Heart left ventricle (tissue), 16 donors: ENCODE measurements at regions not wholly inside any gene's neighbourhood (a gene's known extent, or its start where the extent isn't known, plus 50 kb on each side); places are given as distances from the start of the nearest gene placed in this dataset.

ENCODE experiments used
- ATAC-seq, 4 donors: fragments of 200-7000 bp; cut with Tn5 transposase; one replicate each; pipeline ENCODE4 v1.9.1; 2020 to 2022; ENCODE audit warnings: moderate library complexity in 4 of 4, mild to moderate bottlenecking in 3 of 4, moderate number of reproducible peaks in 1 of 4
- DNase-seq, 5 donors: peaks; one replicate each; pipeline ENCODE4 v3.0.0-alpha.2; 2020
- H3K27ac ChIP-seq, 12 donors: fragments of 200-600 bp; sonication (generic) in 4 of 12; one replicate each; pipeline versions ENCODE4 v1.5.0 to v1.8.0; 2016 to 2022; ENCODE audit warnings: mild to moderate bottlenecking in 2 of 12
- H3K27me3 ChIP-seq, 9 donors: fragments of 200-600 bp; sonication (generic) in 2 of 9; one replicate each; pipeline versions ENCODE4 v1.5.1 to v1.8.0; 2016 to 2022; ENCODE audit warnings: mild to moderate bottlenecking in 3 of 9
- H3K36me3 ChIP-seq, 9 donors: fragments of 200-600 bp; sonication (generic) in 2 of 9; one replicate each; pipeline versions ENCODE4 v1.5.0 to v1.8.0; 2018 to 2022; ENCODE audit warnings: mild to moderate bottlenecking in 2 of 9
- H3K4me1 ChIP-seq, 12 donors: fragments of 200-600 bp; sonication (generic) in 4 of 12; one replicate each; pipeline versions ENCODE4 v1.5.0 to v1.8.0; 2016 to 2022; ENCODE audit warnings: mild to moderate bottlenecking in 3 of 12
- H3K4me3 ChIP-seq, 12 donors: fragments of 200-600 bp; sonication (generic) in 4 of 12; one replicate each; pipeline versions ENCODE4 v1.5.0 to v1.8.0; 2017 to 2022; ENCODE audit warnings: mild to moderate bottlenecking in 9 of 12, moderate library complexity in 4 of 12
- H3K9me3 ChIP-seq, 12 donors: fragments of 200-600 bp; sonication (generic) in 4 of 12; one replicate each; pipeline versions ENCODE4 v1.5.0 to v1.8.0; 2016 to 2022; ENCODE audit warnings: mild to moderate bottlenecking in 1 of 12
- POLR2A ChIP-seq, 2 donors: fragments of 450-650 bp; IDR thresholded peaks; one replicate each; pipeline ENCODE4 v1.6.1; 2017; ENCODE audit warnings: antibody characterized with exemption in 2 of 2, mild to moderate bottlenecking in 2 of 2, moderate library complexity in 2 of 2
- WGBS, 4 donors: extraction: QIAGEN DNeasy Blood & Tissue Kit in 2 of 4; methylation state at CpG; one replicate each; pipeline versions ENCODE4 v1.1.5 to v1.1.7; 2013 to 2018; 5-methylcytosine and 5-hydroxymethylcytosine counted together
- intact Hi-C, 10 donors: fragments of 100-400 bp; cut with DNase I; formaldehyde crosslinking; loops; one replicate each; pipeline versions ENCODE4 v1.11.1 to v1.14.2; 2022
- TF ChIP-seq, protein P1 (sequence below), 12 donors: fragments of 200-600 bp; sonication (generic) in 4 of 12; IDR thresholded peaks; one replicate each; pipeline versions ENCODE4 v1.5.0 to v1.8.0; 2018 to 2022; ENCODE audit warnings: antibody characterized with exemption in 12 of 12, mild to moderate bottlenecking in 5 of 12
- donor health status: ischemic (EF 13 %, LVEDD 7.1; RV severe dilation, severe dysfunction).
- donor health status: healthy with polysubstance abuse.
- donor health status: DM: no; HTN: yes; CAD: no.
- donor health status: DM: no; HTN: no; CAD: no.
- donor health status: ischemic (EF 25% LVEDD 6.9; RV normal size, moderate dysfunction).
- donor health status: ischemic (EF 25% LVEDD 5.7; RV mildly dilated, moderate dysfunction).
- donor health status: healthy.
- donor health status: DM: yes; HTN: yes; CAD: no.
- donor health status: ischemic (EF 35%, LVEDD 5.7; RV mildly dilated, moderate dysfunction).
- donor health status: nonischemic (EF 11% LVEDD 7.7; RV severe dilation, severe dysfunction).
- donor health status: DM: yes; HTN: yes; CAD: no.
- donor health status: PGD.
- donor health status: ischemic (EF 29% LVEDD 5.4; RV normal size, mild dysfunction).
- donor health status: nonischemic (EF 23%, LVEDD 6.1; RV moderate dilation, normal function).

DNA sequence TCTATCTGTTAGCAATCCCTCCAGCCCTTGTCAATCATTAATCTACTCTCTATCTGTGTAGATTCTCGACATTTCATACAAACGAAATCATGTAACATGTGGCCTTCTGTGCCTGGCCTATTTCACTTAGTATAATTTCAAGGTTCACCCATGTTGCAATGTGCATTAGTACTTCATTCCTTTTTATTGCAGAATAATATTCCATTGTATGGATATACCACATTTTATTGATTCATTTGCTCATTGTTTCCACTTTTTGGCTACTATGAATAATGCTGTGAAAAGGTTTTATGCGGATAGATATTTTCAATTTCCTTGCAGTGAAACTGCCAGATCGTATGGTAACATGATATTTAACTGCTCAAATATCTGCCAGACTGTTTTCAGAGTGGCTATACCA, 100.1 kb downstream of the MIAT start:
- H3K4me1 ChIP-seq = peaks cover 0 to 7% (median 0%) of the 10 kb centered on the region in 12 donors
- H3K36me3 ChIP-seq = no peaks in the 10 kb centered on the region
- peaks cover 0 to 7% (median 0%) of the 10 kb centered on the region in 12 donors for H3K9me3 ChIP-seq
- H3K4me3 ChIP-seq = no peak overlapping the region
- H3K27me3 ChIP-seq = no peaks in the 10 kb centered on the region
- H3K27ac ChIP-seq = no peak overlapping the region
- 97 to 100% (median 97%) methylated on average over 4 of the region's 4 CpGs for WGBS, 4 donors
- TF ChIP-seq, protein P1, sequence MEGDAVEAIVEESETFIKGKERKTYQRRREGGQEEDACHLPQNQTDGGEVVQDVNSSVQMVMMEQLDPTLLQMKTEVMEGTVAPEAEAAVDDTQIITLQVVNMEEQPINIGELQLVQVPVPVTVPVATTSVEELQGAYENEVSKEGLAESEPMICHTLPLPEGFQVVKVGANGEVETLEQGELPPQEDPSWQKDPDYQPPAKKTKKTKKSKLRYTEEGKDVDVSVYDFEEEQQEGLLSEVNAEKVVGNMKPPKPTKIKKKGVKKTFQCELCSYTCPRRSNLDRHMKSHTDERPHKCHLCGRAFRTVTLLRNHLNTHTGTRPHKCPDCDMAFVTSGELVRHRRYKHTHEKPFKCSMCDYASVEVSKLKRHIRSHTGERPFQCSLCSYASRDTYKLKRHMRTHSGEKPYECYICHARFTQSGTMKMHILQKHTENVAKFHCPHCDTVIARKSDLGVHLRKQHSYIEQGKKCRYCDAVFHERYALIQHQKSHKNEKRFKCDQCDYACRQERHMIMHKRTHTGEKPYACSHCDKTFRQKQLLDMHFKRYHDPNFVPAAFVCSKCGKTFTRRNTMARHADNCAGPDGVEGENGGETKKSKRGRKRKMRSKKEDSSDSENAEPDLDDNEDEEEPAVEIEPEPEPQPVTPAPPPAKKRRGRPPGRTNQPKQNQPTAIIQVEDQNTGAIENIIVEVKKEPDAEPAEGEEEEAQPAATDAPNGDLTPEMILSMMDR (IDR thresholded peaks at IDR 0.05) = no peak
- TF ChIP-seq POLR2A (IDR thresholded peaks at IDR 0.05) = no peak
- ATAC-seq (no peak), DNase-seq (no peak)
- intact Hi-C loops = loop anchor here (2.0 to 10.0 kb wide), 13 partner anchors 80 to 1251 kb away; partner anchors contain the start of gene MN1 (in 4 of the 10)

DNA sequence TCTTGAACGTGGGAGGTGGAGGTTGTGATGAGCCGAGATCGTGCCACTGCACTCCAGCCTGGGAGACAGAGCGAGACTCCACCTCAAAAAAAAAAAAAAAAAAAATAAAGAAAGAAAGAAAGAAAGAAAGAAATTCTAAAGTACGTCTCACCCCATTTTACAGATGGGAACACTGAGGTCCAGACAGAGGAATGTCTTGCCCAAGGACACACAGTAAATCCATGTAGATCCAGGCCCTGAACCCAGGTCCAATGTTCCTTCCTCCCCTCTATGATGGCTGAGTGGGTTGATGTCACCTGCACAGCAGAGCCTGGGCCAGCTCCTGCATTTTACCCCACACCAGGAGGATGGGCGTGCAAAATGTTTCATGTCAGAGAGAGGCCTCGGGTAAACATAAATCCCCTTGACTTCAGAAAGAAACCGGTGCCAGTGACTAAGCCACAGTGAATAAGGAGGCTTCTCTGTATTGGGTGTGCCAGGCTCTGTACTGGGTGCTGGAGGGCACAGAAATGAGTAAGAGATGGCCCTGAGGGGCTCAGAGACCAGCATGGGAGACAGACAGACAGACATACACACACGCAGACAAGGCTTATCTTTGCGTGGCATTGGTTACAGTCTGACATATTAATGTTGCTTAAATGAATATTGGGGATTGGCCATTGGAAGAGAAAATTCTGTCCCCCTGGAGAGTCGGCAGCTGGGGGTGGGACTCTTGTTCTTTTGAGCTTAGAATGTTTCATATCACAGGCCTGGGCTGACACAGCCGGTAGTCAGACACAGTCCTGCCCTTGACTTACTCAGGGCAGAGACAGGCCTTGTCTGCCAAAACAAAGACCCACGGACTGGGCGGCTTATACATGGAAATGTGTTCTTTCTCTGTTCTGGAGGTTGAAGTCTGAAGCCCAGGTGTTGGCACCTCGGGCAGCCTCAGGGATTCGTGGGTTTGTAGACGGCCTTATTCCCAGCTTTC, 105.4 kb downstream of the MIAT start:
- no peak for TF ChIP-seq POLR2A (IDR thresholded peaks at IDR 0.05)
- TF ChIP-seq, protein P1 (IDR thresholded peaks at IDR 0.05) = no peak
- intact Hi-C loops = no loop called here
- H3K4me3 ChIP-seq = no peak overlapping the region
- no peaks in the 10 kb centered on the region for H3K27me3 ChIP-seq
- H3K27ac ChIP-seq = no peak overlapping the region
- 95 to 96% (median 96%) methylated on average over 17 of the region's 17 CpGs for WGBS, 4 donors
- peaks cover 0 to 4% (median 0%) of the 10 kb centered on the region in 9 donors for H3K36me3 ChIP-seq
- DNase-seq (no peak), ATAC-seq (no peak)
- H3K4me1 ChIP-seq = no peaks in the 10 kb centered on the region
- peaks cover 0 to 7% (median 0%) of the 10 kb centered on the region in 12 donors for H3K9me3 ChIP-seq

DNA sequence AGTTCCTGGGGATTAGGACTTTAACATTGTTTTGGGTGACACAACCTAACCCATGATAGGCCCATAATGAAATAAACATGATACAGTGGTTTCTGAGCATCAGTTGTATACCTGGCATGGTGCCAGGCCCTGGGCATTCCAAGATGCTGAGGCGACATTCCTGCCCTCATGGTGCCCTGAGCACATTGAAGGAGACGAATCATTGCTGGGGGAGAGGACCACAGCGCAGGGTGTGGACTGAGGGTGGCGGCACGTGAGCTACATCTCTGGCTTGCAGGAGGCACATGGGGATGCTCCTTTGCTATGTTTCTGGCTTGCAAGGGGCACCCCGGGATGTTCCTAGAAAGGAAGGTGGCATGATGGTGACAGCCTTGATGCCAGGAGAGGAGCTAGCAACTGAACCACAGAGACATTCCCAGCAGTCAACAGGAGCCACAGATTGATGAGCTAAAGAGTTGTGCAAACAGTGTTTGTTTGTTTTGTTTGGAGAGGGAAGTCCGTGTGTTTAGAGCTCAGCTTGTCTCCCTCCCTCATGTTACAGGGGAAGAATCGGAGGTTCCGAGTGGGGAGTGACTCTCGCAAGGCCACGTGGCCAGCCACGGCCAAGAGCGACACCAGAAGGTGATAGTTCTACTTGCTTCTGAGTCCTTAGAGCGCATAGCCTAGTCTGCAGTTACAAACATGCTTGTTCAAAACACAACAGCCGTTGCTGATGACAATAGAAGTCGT, 106.4 kb downstream of the MIAT start:
- WGBS, 4 donors = 72 to 80% (median 76%) methylated on average over 16 of the region's 16 CpGs
- no peak for ATAC-seq
- intact Hi-C loops = no loop called here
- TF ChIP-seq, protein P1 (IDR thresholded peaks at IDR 0.05) = no peak
- no peak for TF ChIP-seq POLR2A (IDR thresholded peaks at IDR 0.05)
- DNase-seq = no peak
- peaks cover 0 to 4% (median 0%) of the 10 kb centered on the region in 9 donors for H3K36me3 ChIP-seq
- peaks cover 0 to 5% (median 0%) of the 10 kb centered on the region in 12 donors for H3K9me3 ChIP-seq
- H3K27me3 ChIP-seq = no peaks in the 10 kb centered on the region
- H3K4me1 ChIP-seq = no peaks in the 10 kb centered on the region
- H3K27ac ChIP-seq = no peak overlapping the region
- H3K4me3 ChIP-seq = no peak overlapping the region
